GF-D8 (cell line): ENCODE measurements at regions not wholly inside any gene's neighbourhood (a gene's known extent, or its start where the extent isn't known, plus 50 kb on each side); places are given as distances from the start of the nearest gene placed in this dataset.
"Not testable (repeated sequence)": the region's sequence is repeated elsewhere in the genome, so short reads cannot be mapped to it uniquely, and the experiment has no call there.

Experiments used
- DNase-seq: peaks from one replicate; lab custom pipeline; 2025; lab: John Stamatoyannopoulos, UW

- no peak for DNase-seq
Observed at GRCh38 chr5:51172903-51173626, 210.2 kb upstream of the ISL1 start.

DNA sequence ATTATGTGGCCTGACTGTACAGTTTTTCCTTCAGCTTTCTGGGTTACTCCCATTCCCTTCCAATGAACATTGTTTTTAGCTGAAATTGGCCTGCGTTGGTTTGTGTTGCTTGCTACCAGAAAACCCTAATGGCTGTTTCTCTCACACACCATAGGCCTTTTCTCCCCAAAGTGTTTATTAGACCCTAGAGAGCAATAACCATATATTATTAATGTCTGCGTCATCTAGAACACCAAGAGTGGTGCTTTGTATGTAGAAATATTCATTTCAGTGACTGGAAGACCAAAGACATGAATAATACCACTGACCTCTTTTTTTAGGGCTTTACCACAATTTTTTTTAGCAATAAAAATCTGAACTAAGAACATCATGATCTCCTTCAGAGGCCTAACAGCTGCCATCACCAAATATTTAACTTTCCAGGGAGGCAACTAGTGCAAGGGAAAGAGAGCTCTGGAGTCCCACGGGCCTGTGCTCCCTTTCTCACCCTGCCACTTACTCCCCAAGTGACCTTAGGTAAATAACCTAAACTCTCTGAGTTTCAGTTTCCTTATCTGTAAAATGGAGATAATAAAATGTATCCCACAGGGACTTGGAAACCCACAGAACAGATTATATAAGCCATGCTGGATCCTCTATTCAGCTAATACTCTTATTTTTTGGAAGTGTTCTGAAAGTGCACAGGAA is 201.9 kb upstream of the ISL1 start:
- DNase-seq: no peak

DNA sequence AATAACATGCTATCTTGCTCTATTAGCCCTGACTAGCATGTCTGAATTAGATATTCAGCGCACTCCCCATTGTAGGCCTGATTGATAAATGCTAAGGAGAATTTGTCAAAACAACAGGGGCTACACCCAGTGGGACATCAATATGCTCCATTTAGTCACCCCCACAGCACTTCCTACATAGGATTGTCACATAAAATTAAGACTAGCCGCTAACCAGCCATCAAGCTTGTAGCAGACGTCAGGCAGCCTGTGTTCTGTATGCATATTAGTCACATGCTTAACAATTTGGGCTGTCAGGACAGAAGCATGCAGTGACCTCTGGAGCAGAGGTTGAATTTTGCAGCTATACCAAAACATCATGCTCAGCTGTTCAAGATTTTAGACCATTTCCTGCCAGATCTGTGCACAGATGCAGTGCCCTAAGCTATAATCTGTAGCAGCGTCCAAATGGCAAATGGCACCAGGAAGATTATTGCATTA is 197.4 kb upstream of the ISL1 start:
- no peak for DNase-seq

- DNase-seq: no peak
Observed at GRCh38 chr5:51188001-51188591, 195.2 kb upstream of the ISL1 start.

DNA sequence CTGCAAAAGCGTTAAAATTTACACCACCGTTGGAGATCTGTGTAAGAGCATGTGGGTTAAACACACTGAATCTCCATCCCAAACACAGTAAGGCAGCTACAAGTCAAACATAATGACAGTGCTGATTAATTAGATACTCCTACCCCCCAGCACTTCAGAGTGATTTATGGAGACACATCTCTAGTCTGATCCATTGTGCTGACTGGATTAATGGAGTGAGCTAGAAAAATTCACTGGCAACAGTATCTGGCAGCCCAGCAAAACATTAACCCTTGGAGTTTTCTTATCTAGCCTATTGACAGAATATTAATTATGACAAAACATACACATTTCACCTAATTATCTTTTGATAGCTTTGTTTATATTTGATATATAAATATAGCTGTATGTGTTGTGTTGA is 188.6 kb upstream of the ISL1 start:
- DNase-seq: no peak

- no peak for DNase-seq
Observed at GRCh38 chr5:51201024-51201423, 182.2 kb upstream of the ISL1 start.

DNA sequence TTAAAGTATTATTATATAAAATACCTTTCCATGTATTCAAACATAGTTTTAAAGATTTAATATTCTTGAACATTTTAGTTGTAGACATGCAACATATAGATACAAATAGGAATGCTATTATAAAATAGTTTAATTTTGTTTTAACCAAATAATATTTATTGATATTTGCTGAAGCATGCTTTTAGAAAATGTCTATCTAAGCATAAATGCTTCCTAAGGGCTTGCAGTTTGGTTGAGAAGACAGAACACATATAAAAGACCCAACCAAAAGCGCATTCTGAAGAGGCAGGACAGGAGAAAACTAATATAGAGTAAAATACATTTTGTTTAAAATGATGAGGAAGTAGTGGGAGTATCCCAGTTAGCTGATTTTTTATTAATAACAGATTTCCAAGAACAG is 181.5 kb upstream of the ISL1 start:
- no peak for DNase-seq

- DNase-seq: no peak
Observed at GRCh38 chr5:51202161-51202560, 181.1 kb upstream of the ISL1 start.

GRCh38 chr5:51203598-51203997 is 179.7 kb upstream of the ISL1 start:
- DNase-seq: no peak

GRCh38 chr5:51208296-51208695 is 175.0 kb upstream of the ISL1 start:
- DNase-seq: no peak

DNA sequence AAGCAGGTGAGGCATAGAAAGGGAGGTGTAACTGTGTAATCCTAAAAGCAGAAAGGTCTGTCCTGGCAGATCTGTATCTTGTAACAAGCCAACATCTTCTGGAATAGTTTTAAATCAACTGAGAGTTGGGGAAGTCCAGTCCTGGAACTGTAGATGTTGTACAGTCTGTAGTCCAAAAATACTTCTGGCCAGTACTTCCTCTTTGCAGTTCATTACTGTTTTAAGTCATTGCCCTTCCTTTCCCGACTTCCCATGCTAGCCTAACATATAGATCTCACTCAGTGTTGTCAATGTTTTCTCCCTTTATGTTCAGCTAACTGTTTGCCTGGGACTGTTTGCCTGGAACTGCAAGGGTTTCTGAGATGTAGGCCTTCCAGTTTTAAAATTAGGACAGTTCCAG is 168.5 kb upstream of the ISL1 start:
- DNase-seq: no peak

- no peak for DNase-seq
Observed at GRCh38 chr5:51225789-51226742, 157.2 kb upstream of the ISL1 start.

GRCh38 chr5:51227963-51228470 is 155.2 kb upstream of the ISL1 start:
- DNase-seq: no peak

DNA sequence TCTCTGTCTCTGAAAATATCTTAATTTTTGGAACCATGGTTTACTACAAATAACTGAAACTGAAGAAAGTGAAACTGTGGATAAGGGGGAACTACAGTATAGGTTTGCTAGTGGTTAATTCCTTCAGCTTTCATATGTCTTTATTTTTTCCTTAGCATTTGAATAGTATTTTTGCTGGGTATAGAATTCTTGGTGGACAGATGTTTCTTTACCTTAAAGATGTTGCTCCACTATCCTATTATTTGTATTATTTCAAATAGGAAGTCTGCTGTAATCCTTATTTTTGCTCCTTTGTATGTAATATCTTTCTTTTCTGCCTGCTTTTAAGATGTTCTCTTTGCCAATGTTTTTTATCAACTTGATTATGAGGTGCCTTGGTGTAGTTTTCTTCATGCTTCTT is 152.9 kb upstream of the ISL1 start:
- DNase-seq: no peak

DNA sequence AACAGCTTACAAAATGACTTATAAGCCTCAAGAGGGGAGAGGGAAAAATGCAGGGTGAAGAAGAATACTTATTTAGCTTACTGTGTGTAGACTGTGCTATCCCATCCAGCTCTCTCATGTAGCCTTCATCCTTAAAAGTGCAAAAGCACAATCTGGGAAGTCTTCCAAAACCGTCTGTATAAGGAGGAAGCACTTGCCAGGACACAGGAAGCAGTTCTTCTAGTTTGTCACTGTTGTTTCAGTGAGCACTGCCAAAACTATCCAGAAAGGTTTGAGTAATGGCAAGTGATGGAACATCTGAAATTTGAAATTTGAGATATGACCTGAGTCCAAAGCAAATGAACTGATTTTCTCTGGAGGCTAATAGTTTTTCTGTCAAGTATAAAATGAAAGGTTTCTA is 140.8 kb upstream of the ISL1 start:
- no peak for DNase-seq

DNA sequence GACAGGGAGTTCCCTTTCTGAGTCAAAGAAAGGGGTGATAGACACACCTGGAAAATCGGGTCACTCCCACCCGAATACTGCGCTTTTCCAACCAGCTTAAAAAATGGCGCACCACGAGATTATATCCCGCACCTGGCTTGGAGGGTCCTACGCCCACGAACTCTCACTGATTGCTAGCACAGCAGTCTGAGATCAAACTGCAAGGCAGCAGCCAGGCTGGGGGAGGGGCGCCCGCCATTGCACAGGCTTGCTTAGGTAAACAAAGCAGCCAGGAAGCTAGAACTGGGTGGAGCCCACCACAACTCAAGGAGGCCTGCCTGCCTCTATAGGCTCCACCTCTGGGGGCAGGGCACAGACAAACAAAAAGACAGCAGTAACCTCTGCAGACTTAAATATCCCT is 132.3 kb upstream of the ISL1 start:
- DNase-seq: not testable (repeated sequence)

GRCh38 chr5:51271261-51271660 is 112.0 kb upstream of the ISL1 start:
- no peak for DNase-seq

DNA sequence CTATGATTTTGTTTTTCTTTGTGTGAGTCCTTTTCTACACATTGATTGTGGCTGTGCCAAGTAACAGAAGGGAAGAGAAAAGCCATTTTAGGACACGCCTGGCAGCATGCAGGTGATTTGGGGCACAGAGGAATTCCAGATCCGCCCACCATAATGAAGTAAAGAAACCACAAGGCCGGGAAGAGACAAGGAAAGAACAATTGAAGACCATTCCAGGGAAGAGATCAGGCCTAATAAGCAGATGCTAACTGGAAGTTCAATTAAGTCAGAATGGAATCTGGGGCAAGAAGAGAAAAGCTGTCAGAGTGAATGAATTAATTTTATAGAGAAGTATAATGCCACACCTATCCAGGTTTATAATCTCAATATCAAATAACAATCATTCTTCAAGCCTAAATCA is 110.2 kb upstream of the ISL1 start:
- no peak for DNase-seq

GRCh38 chr5:51273871-51274270 is 109.4 kb upstream of the ISL1 start:
- DNase-seq: no peak

- no peak for DNase-seq
Observed at GRCh38 chr5:51275428-51275827, 107.8 kb upstream of the ISL1 start.

- no peak for DNase-seq
Observed at GRCh38 chr5:51276250-51276649, 107.0 kb upstream of the ISL1 start.

DNA sequence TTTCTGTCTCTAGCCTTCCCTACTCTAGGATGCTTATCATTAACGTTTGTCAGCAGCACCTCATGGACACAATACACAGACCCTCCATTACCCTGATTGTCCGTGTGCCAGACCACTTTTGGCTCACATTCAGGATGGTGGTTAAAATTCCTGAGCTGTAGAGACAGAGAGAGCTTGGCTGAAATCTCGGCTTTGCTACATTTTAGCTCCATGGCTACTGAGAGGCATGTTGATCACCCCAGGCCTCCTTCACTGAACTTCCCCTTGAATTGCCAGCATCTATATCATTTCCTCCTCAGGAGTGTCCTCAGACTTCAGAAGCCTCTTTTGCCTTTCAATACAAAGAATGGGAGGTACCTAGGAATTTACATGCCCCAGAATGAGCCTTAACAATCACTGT is 104.7 kb upstream of the ISL1 start:
- DNase-seq: no peak
